ENCODE measurements at regions not wholly inside any gene's neighbourhood (a gene's known extent, or its start where the extent isn't known, plus 50 kb on each side); places are given as distances from the start of the nearest gene placed in this dataset.
"Not testable (repeated sequence)": the region's sequence is repeated elsewhere in the genome, so short reads cannot be mapped to it uniquely, and the experiment has no call there.

DNA sequence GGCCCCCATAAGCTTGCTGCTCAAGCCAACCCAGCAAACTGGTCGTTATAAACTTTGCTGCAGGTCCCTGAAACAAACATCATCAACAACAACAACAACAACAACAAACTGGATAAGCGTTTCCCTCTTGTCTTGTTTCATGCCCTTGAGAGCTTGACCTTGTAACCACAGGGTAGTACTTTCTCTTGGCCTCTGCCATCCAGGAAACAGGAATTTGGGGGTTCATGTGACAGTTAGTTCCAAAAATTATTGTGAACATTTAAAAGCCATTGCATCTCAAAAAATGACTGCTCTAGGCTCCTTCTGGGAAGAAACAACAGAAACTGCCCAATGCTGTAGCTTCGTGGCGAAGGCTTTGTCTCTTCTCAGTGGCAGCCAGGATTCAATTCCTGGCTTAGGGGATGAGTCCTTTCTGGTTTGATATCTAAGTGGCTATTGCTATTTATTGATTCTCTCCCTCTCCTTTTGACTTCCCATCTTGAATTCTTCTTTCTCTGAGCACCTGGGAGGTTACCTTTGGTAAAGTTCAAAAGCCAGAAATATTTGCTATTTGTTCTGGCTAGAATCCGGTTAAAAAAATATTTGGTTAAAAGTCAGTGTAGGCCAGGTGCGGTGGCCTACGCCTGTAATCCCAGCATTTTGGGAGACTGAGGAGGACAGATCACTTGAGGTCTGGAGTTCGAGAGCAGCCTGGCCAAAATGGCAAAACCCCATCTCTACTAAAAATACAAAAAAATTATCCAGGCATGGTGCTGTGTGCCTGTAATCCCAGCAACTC is 52.0 kb upstream of the CPM start:
- DNase-seq, result no peak

- DNase-seq, result not testable (repeated sequence)
Measured at GRCh38 chr12:68997526-68997925, 64.6 kb upstream of the CPM start.

DNA sequence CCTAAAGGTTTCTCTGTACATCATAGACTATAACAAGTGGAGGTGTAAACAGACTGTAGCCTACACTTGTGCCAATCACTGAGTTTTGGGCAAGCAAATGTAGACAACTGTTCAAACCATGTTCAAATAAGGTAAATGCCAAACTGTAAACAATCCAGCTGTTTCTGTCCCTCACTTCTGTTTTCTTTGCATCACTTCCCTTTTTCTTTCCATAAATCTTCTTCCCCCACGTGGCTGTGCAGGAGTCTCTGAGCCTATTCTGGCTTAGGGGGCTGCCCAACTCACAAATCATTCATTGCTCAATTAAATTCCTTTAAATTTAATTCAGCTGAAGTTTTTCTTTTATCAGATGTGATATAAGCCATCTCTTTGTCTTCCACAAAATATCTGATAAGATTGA is 65.1 kb upstream of the CPM start:
- no peak for DNase-seq

- DNase-seq, result no peak
Measured at GRCh38 chr12:69000074-69000473, 67.1 kb upstream of the CPM start.

DNA sequence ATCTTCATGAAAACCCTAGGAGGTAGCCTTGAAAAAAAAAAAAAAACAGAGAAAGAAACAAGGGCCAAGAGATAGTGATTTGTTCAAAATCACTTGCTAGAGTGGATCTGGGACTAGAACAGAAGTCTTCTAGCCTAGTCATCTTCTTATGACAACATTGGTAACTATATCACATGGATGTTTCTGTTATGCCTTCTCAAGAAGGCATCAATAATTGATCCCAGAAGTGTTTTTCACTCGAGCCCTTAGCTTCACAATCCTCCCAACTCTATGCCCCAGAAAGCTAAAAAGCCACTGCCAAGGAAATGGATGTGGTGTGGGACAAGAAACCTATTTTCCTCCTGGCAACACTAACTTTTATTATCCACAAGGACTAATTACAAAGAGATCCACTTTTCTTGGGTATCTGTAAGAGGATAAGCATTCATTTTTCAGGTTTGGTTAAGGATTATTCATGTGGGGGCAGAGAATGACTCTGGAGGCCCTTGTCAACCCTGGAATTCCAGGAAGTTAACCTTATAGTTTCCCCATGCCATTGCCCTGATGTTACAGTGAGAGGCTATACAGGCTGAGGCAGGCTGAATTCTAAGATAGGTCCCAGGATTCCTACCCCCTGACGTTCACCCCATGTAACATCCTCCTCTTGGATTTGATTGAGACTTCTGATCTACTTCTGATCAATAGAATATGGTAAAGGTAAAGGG is 67.7 kb upstream of the CPM start:
- no peak for DNase-seq

GRCh38 chr12:69001251-69001650 is 68.3 kb upstream of the CPM start:
- DNase-seq, result no peak

DNA sequence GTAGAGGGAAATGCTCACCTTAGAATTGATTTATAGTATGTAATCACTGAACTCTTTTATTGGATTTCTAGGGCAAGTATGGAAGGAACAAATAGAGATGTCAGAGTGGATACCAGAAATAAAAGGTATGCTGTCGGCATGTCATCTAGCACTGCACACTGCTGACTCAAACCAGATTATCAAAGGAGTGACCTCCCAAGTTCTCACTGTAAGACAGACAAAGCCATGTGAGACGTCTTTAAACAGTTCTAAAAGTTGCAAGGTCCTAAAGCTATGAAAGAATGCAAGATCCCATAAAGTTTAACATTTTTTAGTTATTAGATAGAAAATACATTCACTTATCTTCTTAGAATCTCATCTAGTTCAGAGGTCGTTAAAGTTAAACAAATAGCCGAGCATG is 70.0 kb upstream of the CPM start:
- DNase-seq, result no peak

- no peak for DNase-seq
Measured at GRCh38 chr12:69003991-69004390, 71.0 kb upstream of the CPM start.

DNA sequence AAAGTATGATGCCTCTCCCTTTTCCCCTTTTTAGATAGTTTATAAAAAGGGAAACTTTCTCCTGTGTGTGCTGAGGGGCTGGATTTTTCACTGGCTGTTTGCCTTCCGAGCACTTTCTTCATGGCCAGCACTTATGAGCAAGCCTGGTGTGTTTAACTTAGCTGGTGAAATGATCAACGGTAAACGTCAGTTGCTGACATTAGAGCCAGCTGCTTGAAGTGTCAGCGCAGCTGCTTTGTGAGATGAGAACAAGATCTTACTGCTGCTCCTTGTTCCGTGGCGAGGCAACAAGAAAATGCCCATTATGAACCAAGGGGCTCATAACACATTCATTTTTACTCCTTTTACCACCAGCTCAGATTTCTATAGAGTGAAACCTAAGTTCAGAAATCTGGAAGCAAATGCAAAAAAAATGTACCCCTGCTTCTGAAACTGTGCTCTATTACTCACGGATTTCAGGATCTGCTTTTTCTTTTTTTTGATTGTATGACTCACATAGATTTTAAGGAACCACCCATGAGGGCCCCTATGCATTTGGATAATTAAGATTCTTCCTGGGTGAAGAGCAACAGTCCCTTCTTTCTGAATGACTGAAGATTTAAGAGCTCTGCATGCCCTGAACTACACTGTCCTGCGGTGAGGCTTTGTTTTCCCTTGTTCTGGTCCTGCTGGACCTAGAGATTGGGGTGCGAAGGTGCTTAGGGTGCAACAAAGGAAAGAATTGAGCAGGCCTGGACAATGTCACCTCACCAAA is 74.3 kb upstream of the CPM start:
- DNase-seq, result peak; percentile 42

DNA sequence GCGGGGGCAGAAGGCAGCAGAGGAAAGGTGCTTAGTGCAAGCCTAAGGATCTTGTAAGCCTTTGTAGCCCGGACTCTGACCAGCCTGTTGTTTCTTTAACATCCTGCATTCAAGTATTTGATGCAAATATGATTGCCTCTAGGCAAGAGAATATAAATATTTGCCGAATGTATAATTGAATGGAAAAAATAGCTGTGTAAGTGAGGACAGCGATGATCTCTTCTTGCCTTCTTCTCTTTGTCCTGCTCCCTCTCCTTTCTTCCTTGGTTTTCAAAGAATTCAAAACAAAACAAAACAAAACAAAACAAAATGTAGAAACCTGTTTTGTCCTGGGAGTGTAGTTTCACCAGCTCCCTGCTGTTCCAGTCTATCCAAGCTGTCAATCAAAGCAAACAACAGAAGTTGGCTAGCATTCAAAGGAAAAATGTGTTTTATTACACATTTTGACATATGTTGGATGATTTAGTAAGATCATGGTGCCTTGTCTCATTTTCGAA is 74.9 kb upstream of the CPM start:
- DNase-seq, result peak; percentile 51

- DNase-seq, result peak; percentile 53
Measured at GRCh38 chr12:69008520-69008919, 75.5 kb upstream of the CPM start.

- no peak for DNase-seq
Measured at GRCh38 chr12:69014047-69014446, 81.1 kb upstream of the CPM start.

GRCh38 chr12:69015017-69015416 is 82.0 kb upstream of the CPM start:
- DNase-seq, result no peak

- no peak for DNase-seq
Measured at GRCh38 chr12:69015831-69016230, 82.9 kb upstream of the CPM start.

GRCh38 chr12:69019082-69019481 is 86.1 kb upstream of the CPM start:
- DNase-seq, result no peak

DNA sequence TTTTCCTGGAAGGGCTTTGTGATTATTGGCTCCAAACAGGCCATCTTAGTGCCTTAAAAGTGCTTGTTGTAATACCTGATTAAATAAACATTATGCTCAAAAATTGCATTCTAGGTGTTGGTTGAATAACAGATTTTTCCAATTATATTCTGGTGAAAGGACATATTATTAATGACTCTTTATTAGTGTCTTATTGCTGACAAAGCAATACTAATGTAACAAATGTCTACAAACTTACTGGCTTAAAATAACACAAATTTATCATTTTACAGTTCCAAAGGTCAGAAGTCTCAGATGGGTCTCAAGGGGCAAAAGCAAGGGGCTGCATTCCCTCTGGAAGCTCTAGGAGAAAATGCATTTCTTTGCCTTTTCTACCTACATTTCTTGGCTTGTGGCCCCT is 86.9 kb upstream of the CPM start:
- DNase-seq, result no peak

GRCh38 chr12:69022674-69023073 is 89.7 kb upstream of the CPM start:
- no peak for DNase-seq

DNA sequence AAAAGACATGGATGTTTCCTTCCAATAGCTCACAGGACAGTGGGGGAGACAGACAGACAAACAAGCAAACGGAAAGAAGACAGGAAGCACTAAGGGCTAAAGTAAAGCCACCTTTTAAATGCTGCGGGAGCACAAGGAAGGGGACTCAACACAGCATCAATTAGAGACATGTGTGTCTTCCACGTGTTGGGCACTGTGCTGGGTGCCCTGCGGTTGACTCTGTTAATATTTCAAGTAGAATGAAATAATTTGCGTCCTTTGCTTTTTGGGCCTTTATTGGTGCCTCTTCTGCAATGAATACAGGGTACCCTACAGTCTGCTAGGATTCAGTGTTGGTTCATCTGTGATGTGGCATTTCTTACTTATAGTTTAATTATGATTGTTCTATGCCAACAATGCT is 90.9 kb upstream of the CPM start:
- no peak for DNase-seq

DNA sequence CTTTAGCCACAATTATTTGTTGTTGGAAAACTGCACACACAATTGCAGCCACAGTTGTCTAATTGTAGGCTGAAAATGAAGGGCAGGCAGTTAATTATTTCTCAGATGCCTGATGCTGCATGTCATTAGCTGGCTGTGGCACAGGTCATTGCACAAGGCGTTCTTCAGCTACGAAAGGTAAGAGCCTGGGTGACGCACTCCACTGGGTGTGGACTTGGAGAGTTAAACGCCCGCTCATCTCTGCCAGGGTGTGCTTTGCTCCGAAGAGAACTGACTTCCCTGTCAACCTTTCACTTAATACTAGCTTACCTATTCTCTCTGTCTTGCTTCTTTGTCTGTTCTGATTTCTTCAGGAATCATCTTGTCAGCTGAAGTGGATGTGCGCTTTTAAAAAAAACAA is 91.4 kb upstream of the CPM start:
- no peak for DNase-seq

DNA sequence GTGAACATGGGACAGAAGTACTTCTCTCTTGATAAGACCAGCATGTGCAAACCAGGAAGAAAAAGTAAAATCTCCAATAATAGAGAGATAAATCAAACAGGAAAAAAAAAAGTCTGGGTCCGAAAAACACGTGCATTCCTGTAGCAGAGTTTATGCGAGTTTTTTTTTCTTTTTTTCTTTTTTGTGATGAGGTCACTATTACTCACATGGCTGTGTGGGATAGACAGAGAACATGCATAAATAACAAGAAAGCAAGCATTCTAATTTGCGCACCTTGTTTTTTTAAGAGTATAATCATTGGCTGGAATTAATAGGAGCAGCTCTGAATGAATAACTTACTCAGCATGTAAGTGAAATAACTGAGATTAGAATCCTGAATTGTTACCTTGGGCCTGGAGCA is 91.9 kb upstream of the CPM start:
- no peak for DNase-seq

DNA sequence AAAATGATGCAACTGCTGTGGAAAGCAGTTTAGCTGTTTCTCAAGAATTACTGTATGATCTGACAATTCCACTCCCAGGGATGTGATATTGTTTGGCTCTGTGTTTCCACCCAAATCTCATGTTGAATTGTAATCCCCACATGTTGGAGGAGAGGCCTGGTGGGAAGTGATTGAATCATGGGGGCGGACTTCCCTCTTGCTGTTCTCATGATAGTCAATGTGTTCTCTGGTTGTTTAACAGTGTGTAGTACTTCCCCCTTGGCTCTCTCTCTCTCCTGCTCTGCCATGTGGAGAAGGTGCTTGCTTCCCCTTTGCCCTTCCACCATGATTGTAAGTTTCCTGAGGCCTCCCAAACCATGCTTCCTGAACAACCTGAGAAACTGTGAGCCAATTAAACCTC is 93.4 kb upstream of the CPM start:
- DNase-seq, result no peak

GRCh38 chr12:69027411-69027881 is 94.5 kb upstream of the CPM start:
- DNase-seq, result no peak

DNA sequence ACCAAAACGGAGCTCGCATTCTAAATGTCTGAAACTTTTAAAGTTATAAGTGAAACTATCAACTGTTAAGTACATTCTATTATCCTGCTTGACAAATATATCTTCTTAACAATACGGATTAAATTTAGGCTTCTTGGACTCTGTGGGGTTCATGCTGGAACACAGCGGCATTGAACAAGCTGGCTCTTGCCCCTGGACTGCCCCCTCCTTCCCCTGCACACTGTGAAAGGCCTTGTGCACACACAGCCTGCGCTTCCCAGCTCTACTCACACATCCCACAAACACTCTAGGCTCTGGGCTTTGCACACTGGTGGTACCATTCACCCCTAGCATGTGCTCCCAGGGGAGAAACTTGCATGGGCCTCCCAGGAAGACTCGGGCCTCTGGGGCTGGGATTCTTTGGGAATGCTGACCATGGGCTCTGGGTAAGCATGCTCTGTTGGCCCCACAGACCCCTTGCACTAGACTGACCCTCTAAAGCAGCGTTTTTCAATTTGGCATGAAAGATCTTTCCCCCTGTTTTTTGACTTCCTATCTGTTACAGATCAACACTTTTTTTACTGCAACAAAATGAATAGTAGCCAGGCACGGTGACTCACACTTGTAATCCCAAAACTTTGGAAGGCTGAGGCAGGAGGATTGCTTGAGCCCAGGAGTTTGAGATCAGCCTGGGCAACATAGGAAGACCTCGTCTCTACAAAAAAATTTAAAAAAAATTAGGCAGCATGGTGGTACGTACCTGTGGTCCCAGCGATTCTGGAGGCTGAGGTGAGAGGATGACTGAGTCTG is 96.2 kb upstream of the CPM start:
- no peak for DNase-seq
